Osteocyte (in vitro differentiated cells): ENCODE measurements at regions not wholly inside any gene's neighbourhood (a gene's known extent, or its start where the extent isn't known, plus 50 kb on each side); places are given as distances from the start of the nearest gene placed in this dataset.
"Not testable (repeated sequence)": the region's sequence is repeated elsewhere in the genome, so short reads cannot be mapped to it uniquely, and the experiment has no call there.

Experiments
- DNase-seq: peaks from one replicate; pipeline ENCODE4 v3.0.0; 2021; ENCODE audit warnings: mixed read lengths; ENCODE audit not compliant: unreplicated experiment; ENCODE audit errors: extremely low spot score
- H3K27ac Mint-ChIP-seq: one replicate; pipeline ENCODE4 v1.8.0; 2021; ENCODE audit warnings: mild to moderate bottlenecking, mixed read lengths; ENCODE audit not compliant: unreplicated experiment
- H3K27me3 Mint-ChIP-seq: one replicate; pipeline ENCODE4 v1.8.0; 2021; ENCODE audit warnings: mixed read lengths; ENCODE audit not compliant: unreplicated experiment
- H3K36me3 Mint-ChIP-seq: one replicate; pipeline ENCODE4 v1.8.0; 2021; ENCODE audit warnings: mixed read lengths; ENCODE audit not compliant: unreplicated experiment
- H3K4me1 Mint-ChIP-seq: one replicate; pipeline ENCODE4 v1.8.0; 2021; ENCODE audit warnings: mixed read lengths; ENCODE audit not compliant: unreplicated experiment
- H3K4me3 Mint-ChIP-seq: one replicate; pipeline ENCODE4 v1.8.0; 2021; ENCODE audit warnings: mild to moderate bottlenecking, moderate library complexity, mixed read lengths; ENCODE audit not compliant: unreplicated experiment
- H3K9me3 Mint-ChIP-seq: one replicate; pipeline ENCODE4 v1.8.0; 2021; ENCODE audit warnings: mixed read lengths; ENCODE audit not compliant: unreplicated experiment
- TF ChIP-seq, protein P1 (sequence below): fragments of 200-600 bp; sonication (generic); IDR thresholded peaks from 2 replicates; pipeline ENCODE4 v1.5.0; 2021; ENCODE audit warnings: antibody characterized with exemption, mild to moderate bottlenecking, moderate library complexity

DNA sequence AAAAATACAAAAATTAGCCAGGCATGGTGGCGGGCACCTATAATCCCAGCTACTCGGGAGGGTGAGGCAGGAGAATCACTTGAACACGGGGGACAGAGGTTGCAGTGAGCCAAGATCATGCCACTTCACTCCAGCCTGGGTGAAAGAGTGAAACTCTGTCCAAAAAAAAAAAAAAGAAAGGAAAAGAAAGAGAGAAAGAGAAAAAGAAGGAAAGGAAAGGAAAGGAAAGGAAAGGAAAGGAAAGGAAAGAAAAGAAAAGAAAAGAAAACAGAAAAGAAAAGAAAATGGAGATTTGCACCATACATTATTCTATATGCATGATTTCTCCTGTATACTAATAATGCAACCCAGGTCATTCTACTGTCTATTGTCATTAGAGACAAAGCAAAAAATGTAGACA, 421.5 kb downstream of the PCDH19 start:
- H3K27ac Mint-ChIP-seq, H3K27me3 Mint-ChIP-seq, H3K4me1 Mint-ChIP-seq, H3K4me3 Mint-ChIP-seq, DNase-seq, H3K36me3 Mint-ChIP-seq: not testable (repeated sequence)
- H3K9me3 Mint-ChIP-seq: peaks cover 18% of the 10 kb centered on the region

DNA sequence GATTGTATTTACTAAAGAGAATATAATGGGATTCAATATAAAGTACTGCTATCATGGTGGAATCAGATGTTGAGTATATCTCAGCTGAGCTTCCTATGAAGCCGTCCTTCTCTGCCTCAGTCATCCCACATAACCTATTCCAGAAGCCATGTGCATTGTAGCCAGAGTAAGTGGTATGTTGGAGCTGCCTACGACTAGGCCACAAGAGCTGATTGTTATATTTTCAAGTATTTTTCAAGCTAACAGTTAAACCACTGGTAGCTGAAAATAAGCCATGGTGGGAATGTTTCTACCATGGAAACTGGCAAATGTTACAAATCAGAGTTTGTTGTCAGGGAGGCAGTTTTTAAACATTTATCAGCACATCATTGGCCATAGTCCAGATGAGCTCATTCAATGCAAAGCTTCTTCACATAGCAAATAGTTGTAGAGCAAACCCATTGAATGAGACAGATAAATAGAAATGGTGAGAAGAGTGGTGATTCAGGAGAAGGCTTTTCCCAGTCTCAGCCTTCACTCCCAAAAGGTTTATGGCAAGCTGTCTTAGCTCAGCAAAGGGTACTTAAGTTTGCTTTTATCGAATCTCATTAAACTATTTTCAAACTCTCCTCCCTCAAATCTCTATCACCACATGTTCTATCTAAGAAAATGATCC, 436.4 kb downstream of the PCDH19 start:
- no peaks in the 10 kb centered on the region for H3K36me3 Mint-ChIP-seq
- H3K27me3 Mint-ChIP-seq: no peaks in the 10 kb centered on the region
- H3K4me3 Mint-ChIP-seq: no peak overlapping the region
- no peak for DNase-seq
- no peaks in the 10 kb centered on the region for H3K4me1 Mint-ChIP-seq
- H3K27ac Mint-ChIP-seq: no peak overlapping the region
- TF ChIP-seq, protein P1, sequence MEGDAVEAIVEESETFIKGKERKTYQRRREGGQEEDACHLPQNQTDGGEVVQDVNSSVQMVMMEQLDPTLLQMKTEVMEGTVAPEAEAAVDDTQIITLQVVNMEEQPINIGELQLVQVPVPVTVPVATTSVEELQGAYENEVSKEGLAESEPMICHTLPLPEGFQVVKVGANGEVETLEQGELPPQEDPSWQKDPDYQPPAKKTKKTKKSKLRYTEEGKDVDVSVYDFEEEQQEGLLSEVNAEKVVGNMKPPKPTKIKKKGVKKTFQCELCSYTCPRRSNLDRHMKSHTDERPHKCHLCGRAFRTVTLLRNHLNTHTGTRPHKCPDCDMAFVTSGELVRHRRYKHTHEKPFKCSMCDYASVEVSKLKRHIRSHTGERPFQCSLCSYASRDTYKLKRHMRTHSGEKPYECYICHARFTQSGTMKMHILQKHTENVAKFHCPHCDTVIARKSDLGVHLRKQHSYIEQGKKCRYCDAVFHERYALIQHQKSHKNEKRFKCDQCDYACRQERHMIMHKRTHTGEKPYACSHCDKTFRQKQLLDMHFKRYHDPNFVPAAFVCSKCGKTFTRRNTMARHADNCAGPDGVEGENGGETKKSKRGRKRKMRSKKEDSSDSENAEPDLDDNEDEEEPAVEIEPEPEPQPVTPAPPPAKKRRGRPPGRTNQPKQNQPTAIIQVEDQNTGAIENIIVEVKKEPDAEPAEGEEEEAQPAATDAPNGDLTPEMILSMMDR: no peak
- peaks cover 13% of the 10 kb centered on the region for H3K9me3 Mint-ChIP-seq

DNA sequence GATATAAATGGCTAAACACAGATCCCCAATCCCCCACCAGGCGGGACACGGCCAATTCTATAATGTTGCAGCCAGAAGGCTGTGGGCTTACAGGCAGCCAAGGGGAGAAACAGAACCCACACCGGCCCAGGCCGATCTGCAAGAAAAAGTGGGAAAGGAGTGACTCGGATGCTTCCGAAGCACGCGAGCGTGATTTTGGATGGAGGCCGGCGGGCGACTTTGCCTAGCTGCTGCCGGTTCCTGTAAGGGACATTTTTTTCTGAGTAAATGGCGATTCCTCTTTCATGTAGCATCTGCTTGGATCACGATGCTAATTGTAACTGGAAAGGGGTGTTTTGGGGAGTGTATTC, 470.2 kb downstream of the PCDH19 start:
- Mint-ChIP-seq H3K27me3 (peaks cover 2% of the 10 kb centered on the region), H3K4me1 (no peaks in the 10 kb centered on the region), H3K36me3 (no peaks in the 10 kb centered on the region), H3K27ac (no peak overlapping the region), H3K4me3 (no peak overlapping the region), H3K9me3 (peaks cover 11% of the 10 kb centered on the region)
- DNase-seq: no peak
- TF ChIP-seq, protein P1: no peak

DNA sequence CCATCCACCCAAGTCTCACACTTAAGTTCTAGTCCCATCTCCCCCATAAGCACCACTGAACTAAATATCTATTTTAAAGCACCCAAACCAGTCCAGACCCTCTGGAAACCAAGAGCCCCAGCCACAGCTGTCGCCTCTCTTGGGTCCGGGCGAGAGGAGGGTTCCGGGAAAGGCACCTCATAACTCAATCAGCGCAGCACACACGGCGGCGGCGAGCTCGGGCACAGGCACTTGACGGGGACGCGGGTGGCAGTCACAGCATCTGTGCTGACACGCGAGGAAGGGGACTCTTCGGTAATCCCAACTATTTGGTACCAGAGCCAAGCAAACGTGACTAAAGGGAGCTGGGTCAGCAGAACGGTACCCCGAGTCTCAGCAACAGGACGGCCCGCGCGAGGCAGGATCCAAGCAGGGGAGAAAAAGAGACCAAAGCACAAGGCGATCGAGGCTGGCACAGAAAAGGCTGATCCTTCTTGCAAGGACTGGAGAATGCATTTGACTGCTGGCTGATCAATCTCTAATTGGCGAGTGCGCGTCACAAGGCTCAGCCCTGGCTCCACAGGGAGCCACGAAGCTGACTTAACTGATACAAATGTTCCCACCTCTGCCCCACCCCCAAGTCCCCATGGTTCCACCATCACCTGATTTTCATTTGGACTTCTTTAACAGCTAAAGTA, 470.7 kb downstream of the PCDH19 start:
- H3K27ac Mint-ChIP-seq, H3K4me3 Mint-ChIP-seq, H3K36me3 Mint-ChIP-seq, H3K4me1 Mint-ChIP-seq, DNase-seq, H3K27me3 Mint-ChIP-seq: not testable (repeated sequence)
- peaks cover 11% of the 10 kb centered on the region for H3K9me3 Mint-ChIP-seq

DNA sequence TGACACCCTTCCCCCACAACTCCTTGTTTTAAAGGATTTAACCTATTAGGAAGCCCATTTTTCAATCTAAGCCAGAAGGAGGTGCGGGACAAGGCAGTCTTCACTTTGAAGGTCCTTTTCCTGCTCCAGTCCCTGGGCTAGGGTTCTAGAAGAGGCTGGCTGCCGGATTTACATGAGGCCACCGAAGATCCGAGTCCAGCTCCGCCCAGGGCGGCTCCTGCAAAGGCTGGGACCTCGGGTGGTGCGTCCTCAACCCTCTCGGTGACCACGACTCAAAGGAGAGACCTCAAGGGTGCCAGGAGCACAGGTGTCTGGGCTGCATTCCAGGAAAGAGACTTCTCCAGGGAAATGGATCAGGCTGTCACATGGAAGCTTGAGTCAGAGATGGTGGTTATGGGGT, 471.6 kb downstream of the PCDH19 start:
- Mint-ChIP-seq H3K9me3 (peaks cover 11% of the 10 kb centered on the region), H3K36me3 (no peaks in the 10 kb centered on the region), H3K4me1 (no peaks in the 10 kb centered on the region), H3K4me3 (no peak overlapping the region), H3K27ac (no peak overlapping the region), H3K27me3 (peaks cover 2% of the 10 kb centered on the region)
- DNase-seq: no peak
- TF ChIP-seq, protein P1: no peak

DNA sequence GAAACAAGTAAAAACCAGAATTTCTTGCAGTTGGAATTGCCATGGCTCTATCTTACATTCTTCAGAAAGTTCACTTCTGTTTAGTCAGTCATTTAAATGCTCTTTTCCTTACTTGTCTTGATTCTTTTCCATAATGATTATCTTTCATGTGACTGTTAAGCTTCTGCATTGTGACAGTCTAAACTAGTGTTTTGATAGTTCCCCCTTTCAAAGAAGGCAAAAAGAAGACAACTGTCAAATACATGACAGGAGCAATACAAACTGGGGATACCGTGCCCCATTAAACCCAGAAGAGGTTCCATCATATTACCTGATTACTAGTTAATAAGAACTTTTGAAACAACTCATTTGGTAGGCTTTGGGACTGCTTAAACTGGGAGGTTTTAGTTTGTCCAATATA, 476.2 kb downstream of the PCDH19 start:
- no peaks in the 10 kb centered on the region for H3K4me1 Mint-ChIP-seq
- H3K9me3 Mint-ChIP-seq: peaks cover 4% of the 10 kb centered on the region
- no peak overlapping the region for H3K27ac Mint-ChIP-seq
- no peaks in the 10 kb centered on the region for H3K36me3 Mint-ChIP-seq
- no peak for DNase-seq
- H3K4me3 Mint-ChIP-seq: no peak overlapping the region
- TF ChIP-seq, protein P1: no peak
- H3K27me3 Mint-ChIP-seq: peaks cover 2% of the 10 kb centered on the region
